H1 (cell line): ENCODE measurements at regions not wholly inside any gene's neighbourhood (a gene's known extent, or its start where the extent isn't known, plus 50 kb on each side); places are given as distances from the start of the nearest gene placed in this dataset.

Experiments
- CTCF ChIA-PET: fragments of 300-600 bp; sonication (Branson Sonifier 250); formaldehyde crosslinking; loops from one replicate; lab custom pipeline; 2021; ENCODE audit not compliant: partially characterized antibody; lab: Charles Lee
- POLR2A ChIA-PET: fragments of 300-600 bp; sonication (Branson Sonifier 250); formaldehyde crosslinking; loops from one replicate; lab custom pipeline; 2021; ENCODE audit warnings: inconsistent platforms; ENCODE audit not compliant: partially characterized antibody; lab: Charles Lee
- DNase-seq, 2 experiments: peaks; one replicate each; pipeline versions ENCODE4 v3.0.0 to v3.0.0-alpha.2; 2010 to 2022; ENCODE audit warnings: low spot score in 2 of 2, low read depth in 1 of 2, mixed read lengths in 1 of 2
- FAIRE-seq: peaks from 2 replicates; lab custom pipeline; 2011; peaks lifted over from hg19 to GRCh38; lab: Jason Lieb, UNC
- H2AFZ ChIP-seq: 2 replicates; pipeline ENCODE4 v1.8.1; 2012; ENCODE audit warnings: low read length, inconsistent platforms
- H2AK5ac ChIP-seq: 2 replicates; pipeline ENCODE4 v1.6.1; 2013; ENCODE audit warnings: low read depth, low read length
- H2BK120ac ChIP-seq: replicated peaks from 2 replicates; pipeline ENCODE3; 2013; ENCODE audit warnings: low read depth, low read length, inconsistent platforms
- H2BK12ac ChIP-seq: 2 replicates; pipeline ENCODE4 v1.6.1; 2013; ENCODE audit warnings: low read depth, low read length
- H2BK15ac ChIP-seq: 2 replicates; pipeline ENCODE4 v1.6.1; 2013; ENCODE audit warnings: low read length
- H2BK20ac ChIP-seq: 2 replicates; pipeline ENCODE4 v1.6.1; 2013; ENCODE audit warnings: low read length
- H2BK5ac ChIP-seq: 2 replicates; pipeline ENCODE4 v1.6.1; 2013; ENCODE audit warnings: low read depth, low read length
- H3K14ac ChIP-seq: 2 replicates; pipeline ENCODE4 v1.6.1; 2013; ENCODE audit warnings: inconsistent platforms; ENCODE audit not compliant: insufficient read length
- H3K18ac ChIP-seq: 2 replicates; pipeline ENCODE4 v1.6.1; 2013; ENCODE audit warnings: low read length; ENCODE audit errors: extremely low read depth
- H3K23ac ChIP-seq: 2 replicates; pipeline ENCODE4 v1.6.1; 2013; ENCODE audit warnings: inconsistent platforms; ENCODE audit not compliant: insufficient read length
- H3K23me2 ChIP-seq: 2 replicates; pipeline ENCODE4 v1.6.1; 2013; ENCODE audit warnings: low read depth, low read length
- H3K27ac ChIP-seq: 2 replicates; pipeline ENCODE4 v1.6.1; 2011; ENCODE audit warnings: low read depth, low read length, inconsistent platforms
- H3K27me3 ChIP-seq, 4 experiments: replicated peaks in 1 of 4; 1 replicate in 1 of 4; 2 replicates in 3 of 4; pipeline versions ENCODE4 v1.6.1 to v1.8.1; 2011 to 2013; ENCODE audit warnings: low read length in 3 of 4, mild to moderate bottlenecking in 3 of 4, inconsistent platforms in 2 of 4, mixed read lengths in 2 of 4, moderate library complexity in 1 of 4; ENCODE audit not compliant: control insufficient read depth in 3 of 4, insufficient read depth in 3 of 4; ENCODE audit errors: extremely low read depth in 1 of 4
- H3K36me3 ChIP-seq, 4 experiments: 2 replicates each; pipeline versions ENCODE4 v1.6.1 to v1.8.1; 2011 to 2013; ENCODE audit warnings: mild to moderate bottlenecking in 4 of 4, low read length in 3 of 4, moderate library complexity in 2 of 4, control low read depth in 1 of 4, inconsistent platforms in 1 of 4; ENCODE audit not compliant: insufficient read depth in 4 of 4, control insufficient read depth in 2 of 4
- H3K4ac ChIP-seq: replicated peaks from 2 replicates; pipeline ENCODE3; 2013; ENCODE audit warnings: low read length, low read depth, mixed read lengths, inconsistent platforms; ENCODE audit not compliant: insufficient read length
- H3K4me1 ChIP-seq, 4 experiments: replicated peaks in 1 of 4; 1 replicate in 1 of 4; 2 replicates in 3 of 4; pipeline versions ENCODE4 v1.6.1 to v1.8.1; 2011 to 2013; ENCODE audit warnings: low read length in 3 of 4, inconsistent platforms in 2 of 4, mixed read lengths in 1 of 4; ENCODE audit not compliant: insufficient read depth in 4 of 4, control insufficient read depth in 3 of 4
- H3K4me2 ChIP-seq, 2 experiments: 2 replicates each; pipeline versions ENCODE4 v1.6.1 to v1.8.1; 2011 to 2013; ENCODE audit warnings: low read depth in 2 of 2, low read length in 2 of 2, control low read depth in 1 of 2, inconsistent platforms in 1 of 2, mild to moderate bottlenecking in 1 of 2; ENCODE audit not compliant: insufficient read depth in 1 of 2
- H3K4me3 ChIP-seq, 4 experiments: fragments of 200-600, 300-600 bp in 1 of 4; sonication (generic), shearing (Covaris generic), sonication (Bioruptor Twin) in 1 of 4; 2 replicates each; pipeline versions ENCODE4 v1.5.1 to v1.8.1; 2011 to 2016; ENCODE audit warnings: low read length in 4 of 4, low read depth in 3 of 4, control low read depth in 2 of 4, inconsistent platforms in 2 of 4, mild to moderate bottlenecking in 2 of 4, mixed read lengths in 1 of 4, moderate library complexity in 1 of 4; ENCODE audit not compliant: insufficient read depth in 2 of 4; ENCODE audit errors: extremely low read depth in 1 of 4
- H3K56ac ChIP-seq: replicated peaks from 2 replicates; pipeline ENCODE3; 2013; ENCODE audit warnings: low read depth, mild to moderate bottlenecking, mixed read lengths, low read length, inconsistent platforms; ENCODE audit not compliant: insufficient read length
- H3K79me1 ChIP-seq: 2 replicates; pipeline ENCODE4 v1.6.1; 2013; ENCODE audit warnings: low read depth, low read length, control low read depth
- H3K79me2 ChIP-seq, 2 experiments: 2 replicates each; pipeline versions ENCODE4 v1.6.1 to v1.8.1; 2012 to 2013; ENCODE audit warnings: low read length in 2 of 2, mild to moderate bottlenecking in 2 of 2, inconsistent platforms in 1 of 2; ENCODE audit not compliant: insufficient read depth in 2 of 2, control insufficient read depth in 1 of 2
- H3K9ac ChIP-seq, 4 experiments: replicated peaks in 1 of 4; 1 replicate in 1 of 4; 2 replicates in 3 of 4; pipeline versions ENCODE4 v1.6.1 to v1.8.1; 2011 to 2013; ENCODE audit warnings: low read depth in 3 of 4, low read length in 3 of 4, control low read depth in 2 of 4, mild to moderate bottlenecking in 2 of 4, moderate library complexity in 2 of 4, inconsistent platforms in 1 of 4; ENCODE audit errors: extremely low read depth in 1 of 4
- H3K9me3 ChIP-seq, 2 experiments: 2 replicates each; pipeline versions ENCODE4 v1.6.1 to v1.8.1; 2012 to 2013; ENCODE audit warnings: mild to moderate bottlenecking in 2 of 2, moderate library complexity in 2 of 2, control low read depth in 1 of 2, inconsistent platforms in 1 of 2, low read depth in 1 of 2, low read length in 1 of 2, mixed read lengths in 1 of 2; ENCODE audit not compliant: insufficient read depth in 2 of 2
- H4K20me1 ChIP-seq, 2 experiments: replicated peaks in 1 of 2; 2 replicates each; pipeline versions ENCODE3 to v1.8.1; 2011 to 2013; ENCODE audit warnings: inconsistent platforms in 2 of 2, low read length in 2 of 2, mild to moderate bottlenecking in 1 of 2; ENCODE audit not compliant: insufficient read depth in 2 of 2, control insufficient read depth in 1 of 2
- H4K5ac ChIP-seq: 2 replicates; pipeline ENCODE4 v1.6.1; 2013; ENCODE audit warnings: low read length, low read depth, mixed read lengths, inconsistent platforms; ENCODE audit not compliant: insufficient read length
- H4K8ac ChIP-seq: 2 replicates; pipeline ENCODE4 v1.8.0; 2013; ENCODE audit warnings: mild to moderate bottlenecking, moderate library complexity, low read length, inconsistent platforms; ENCODE audit not compliant: insufficient read depth; ENCODE audit errors: extremely low read depth
- H4K91ac ChIP-seq: replicated peaks from 2 replicates; pipeline ENCODE3; 2013; ENCODE audit warnings: low read length, mixed read lengths, inconsistent platforms; ENCODE audit not compliant: insufficient read length
- NRF1 ChIP-seq: IDR thresholded peaks from 2 replicates; pipeline ENCODE4 v1.6.1; 2011; ENCODE audit warnings: mild to moderate bottlenecking, low read depth, low read length, improper control_type of control experiment
- PHF8 ChIP-seq: fragments of 200-600 bp; sonication (generic); conservative IDR thresholded peaks from 2 replicates; pipeline ENCODE4 v1.7.1; 2012; ENCODE audit warnings: low read depth, mild to moderate bottlenecking, inconsistent platforms, low read length, moderate library complexity
- WGBS, 2 experiments: shearing (Covaris generic) in 1 of 2; methylation state at CpG; one replicate each; pipeline versions ENCODE4 v1.1.6 to v1.1.7; 2013 to 2015; ENCODE audit warnings: low lambda C conversion rate in 2 of 2, mixed read lengths in 2 of 2, inconsistent platforms in 1 of 2, low coverage in 1 of 2, missing lambda C conversion rate in 1 of 2; ENCODE audit not compliant: insufficient replicate concordance in 2 of 2, insufficient coverage in 1 of 2, insufficient read length in 1 of 2; ENCODE audit errors: extremely low coverage in 1 of 2, missing lambda C conversion rate in 1 of 2; 5-methylcytosine and 5-hydroxymethylcytosine counted together

DNA sequence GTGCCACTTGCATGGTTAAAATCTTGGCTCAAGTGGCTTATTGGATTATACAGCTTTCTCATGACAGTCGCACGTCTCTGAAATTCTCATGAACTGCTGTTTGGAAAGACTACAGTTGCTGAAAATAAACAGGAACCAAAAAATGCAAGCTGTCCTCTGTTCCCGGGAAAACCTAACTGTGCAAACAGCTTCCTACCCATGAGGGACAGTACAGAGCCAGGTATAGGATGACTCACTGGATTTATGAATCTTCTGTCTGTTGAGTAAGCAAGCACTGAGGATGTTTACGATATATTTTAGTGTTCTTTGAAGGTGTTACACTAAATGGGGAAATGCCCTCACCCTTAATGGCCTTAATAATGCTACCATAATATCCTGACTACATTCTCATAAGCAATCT, 380.3 kb upstream of the TNC start:
- H3K79me2 ChIP-seq: no peaks in the 10 kb centered on the region
- no peaks in the 10 kb centered on the region for H3K23me2 ChIP-seq
- peaks cover 0 to 18% (median 8%) of the 10 kb centered on the region in 4 experiments; a peak in 5 of 8 replicates for H3K36me3 ChIP-seq
- H3K4me3 ChIP-seq: no peak overlapping the region
- no peak overlapping the region for H3K9ac ChIP-seq
- no peak overlapping the region for H2AFZ ChIP-seq
- no peak overlapping the region for H3K14ac ChIP-seq
- no peak overlapping the region for H4K5ac ChIP-seq
- H3K79me1 ChIP-seq: no peaks in the 10 kb centered on the region
- H2BK15ac ChIP-seq: no peak overlapping the region
- no peak overlapping the region for H3K27ac ChIP-seq
- H3K27me3 ChIP-seq: no peaks in the 10 kb centered on the region
- no peak overlapping the region for H3K4me2 ChIP-seq
- POLR2A ChIA-PET: interaction anchor here (1.2 to 3.8 kb wide), 3 partner anchors 9 to 15 kb away, joined by 3 to 22 read pairs (median 6); no protein-coding TSS in a partner anchor
- no peak overlapping the region for H3K18ac ChIP-seq
- FAIRE-seq (no peak), DNase-seq (no peak)
- no peak overlapping the region for H2BK20ac ChIP-seq
- H3K56ac ChIP-seq: no peak overlapping the region
- H4K8ac ChIP-seq: no peak overlapping the region
- no peak overlapping the region for H4K91ac ChIP-seq
- no peak overlapping the region for H3K23ac ChIP-seq
- no peak overlapping the region for H2AK5ac ChIP-seq
- no peak overlapping the region for H2BK120ac ChIP-seq
- WGBS, 2 experiments: 90% methylated on average over 4 of the region's 4 CpGs; no CpG with 5 or more reads in 1 of the 2 experiments
- H3K4ac ChIP-seq: no peak overlapping the region
- no peaks in the 10 kb centered on the region for H4K20me1 ChIP-seq
- no peak overlapping the region for H2BK5ac ChIP-seq
- H3K4me1 ChIP-seq: no peaks in the 10 kb centered on the region; a peak in 1 of 7 replicates
- no peaks in the 10 kb centered on the region for H3K9me3 ChIP-seq
- CTCF ChIA-PET: no interaction called here
- no peak overlapping the region for H2BK12ac ChIP-seq
- TF ChIP-seq NRF1 (no peak), PHF8 (no peak)
